Endometrium (tissue), 2 donors: ENCODE measurements at regions not wholly inside any gene's neighbourhood (a gene's known extent, or its start where the extent isn't known, plus 50 kb on each side); places are given as distances from the start of the nearest gene placed in this dataset.

Experiments used
- FAIRE-seq: peaks from 2 replicates; lab custom pipeline; 2012; peaks lifted over from hg19 to GRCh38; lab: Jason Lieb, UNC
- donor health status: control.
- donor health status: control.

GRCh38 chr10:61140765-61141392, 196.9 kb upstream of the RHOBTB1 start:
- FAIRE-seq, result peak; percentile 92

GRCh38 chr10:61139592-61139953, 195.6 kb upstream of the RHOBTB1 start:
- no peak for FAIRE-seq

- no peak for FAIRE-seq
Measured at GRCh38 chr10:61138708-61139591, 195.0 kb upstream of the RHOBTB1 start.

GRCh38 chr10:61136139-61136538, 192.2 kb upstream of the RHOBTB1 start:
- FAIRE-seq, result no peak

- no peak for FAIRE-seq
Measured at GRCh38 chr10:61135276-61135721, 191.3 kb upstream of the RHOBTB1 start.

- no peak for FAIRE-seq
Measured at GRCh38 chr10:61130366-61130765, 186.4 kb upstream of the RHOBTB1 start.

- no peak for FAIRE-seq
Measured at GRCh38 chr10:61128196-61128595, 184.2 kb upstream of the RHOBTB1 start.

- peak; percentile 51 for FAIRE-seq
Measured at GRCh38 chr10:61125560-61126170, 181.7 kb upstream of the RHOBTB1 start.

- FAIRE-seq, result no peak
Measured at GRCh38 chr10:61124756-61125530, 181.0 kb upstream of the RHOBTB1 start.

GRCh38 chr10:61120805-61121204, 176.8 kb upstream of the RHOBTB1 start:
- FAIRE-seq, result no peak

GRCh38 chr10:61119573-61119972, 175.6 kb upstream of the RHOBTB1 start:
- no peak for FAIRE-seq

- no peak for FAIRE-seq
Measured at GRCh38 chr10:61115897-61116296, 171.9 kb upstream of the RHOBTB1 start.

- FAIRE-seq, result no peak
Measured at GRCh38 chr10:61112771-61113170, 168.8 kb upstream of the RHOBTB1 start.

- FAIRE-seq, result no peak
Measured at GRCh38 chr10:61110936-61111335, 167.0 kb upstream of the RHOBTB1 start.

GRCh38 chr10:61110188-61110844, 166.3 kb upstream of the RHOBTB1 start:
- FAIRE-seq, result no peak

- no peak for FAIRE-seq
Measured at GRCh38 chr10:61108915-61109314, 164.9 kb upstream of the RHOBTB1 start.

GRCh38 chr10:61100887-61101286, 156.9 kb upstream of the RHOBTB1 start:
- no peak for FAIRE-seq

GRCh38 chr10:61099756-61100155, 155.8 kb upstream of the RHOBTB1 start:
- FAIRE-seq, result no peak

GRCh38 chr10:61098966-61099365, 155.0 kb upstream of the RHOBTB1 start:
- FAIRE-seq, result no peak

- no peak for FAIRE-seq
Measured at GRCh38 chr10:61097026-61097425, 153.0 kb upstream of the RHOBTB1 start.

GRCh38 chr10:61096056-61096455, 152.1 kb upstream of the RHOBTB1 start:
- no peak for FAIRE-seq

GRCh38 chr10:61091531-61091930, 147.5 kb upstream of the RHOBTB1 start:
- FAIRE-seq, result no peak
